Mesothelial cell of epicardium (in vitro differentiated cells): ENCODE measurements at regions not wholly inside any gene's neighbourhood (a gene's known extent, or its start where the extent isn't known, plus 50 kb on each side); places are given as distances from the start of the nearest gene placed in this dataset.

Experiments used
- DNase-seq, 2 experiments: peaks; one replicate each; pipeline ENCODE4 v3.0.0; 2021; ENCODE audit warnings: low spot score in 2 of 2; ENCODE audit not compliant: unreplicated experiment in 2 of 2
- H3K27ac Mint-ChIP-seq: 2 replicates; pipeline ENCODE4 v1.8.0; 2021; ENCODE audit warnings: mixed read lengths
- H3K27me3 Mint-ChIP-seq: 2 replicates; pipeline ENCODE4 v1.8.0; 2021; ENCODE audit warnings: low read depth, mixed read lengths
- H3K36me3 Mint-ChIP-seq: 2 replicates; pipeline ENCODE4 v1.8.0; 2021; ENCODE audit warnings: mixed read lengths
- H3K4me1 Mint-ChIP-seq: 2 replicates; pipeline ENCODE4 v1.8.0; 2021; ENCODE audit warnings: mixed read lengths
- H3K4me3 Mint-ChIP-seq: 2 replicates; pipeline ENCODE4 v1.8.0; 2021; ENCODE audit warnings: mild to moderate bottlenecking, moderate library complexity, mixed read lengths
- H3K9me3 Mint-ChIP-seq: 2 replicates; pipeline ENCODE4 v1.8.0; 2021; ENCODE audit warnings: mixed read lengths
- CTCF ChIP-seq: fragments of 200-600 bp; sonication (generic); IDR thresholded peaks from one replicate; pipeline ENCODE4 v1.5.0; 2021; ENCODE audit warnings: antibody characterized with exemption; ENCODE audit not compliant: unreplicated experiment

- no peak for TF ChIP-seq CTCF
- Mint-ChIP-seq H3K4me3 (no peak overlapping the region), H3K27me3 (no peaks in the 10 kb centered on the region), H3K4me1 (peaks cover 3% of the 10 kb centered on the region), H3K9me3 (peaks cover 7% of the 10 kb centered on the region), H3K36me3 (no peaks in the 10 kb centered on the region), H3K27ac (no peak overlapping the region)
- no peak for DNase-seq
Measured at GRCh38 chr3:197393711-197394110, 95.3 kb upstream of the DLG1 start.

GRCh38 chr3:197392961-197393360 is 94.5 kb upstream of the DLG1 start:
- H3K36me3 Mint-ChIP-seq, result no peaks in the 10 kb centered on the region
- no peak for TF ChIP-seq CTCF
- no peaks in the 10 kb centered on the region for H3K27me3 Mint-ChIP-seq
- no peak overlapping the region for H3K27ac Mint-ChIP-seq
- peaks cover 7% of the 10 kb centered on the region for H3K9me3 Mint-ChIP-seq
- no peak overlapping the region for H3K4me3 Mint-ChIP-seq
- peaks cover 3% of the 10 kb centered on the region for H3K4me1 Mint-ChIP-seq
- DNase-seq, result no peak

GRCh38 chr3:197381371-197381770 is 83.0 kb upstream of the DLG1 start:
- DNase-seq, result peak in 1 of 2 experiments; percentile 14
- no peak for TF ChIP-seq CTCF
- Mint-ChIP-seq H3K4me1 (peaks cover 13% of the 10 kb centered on the region), H3K27me3 (peaks cover 4% of the 10 kb centered on the region), H3K4me3 (no peak overlapping the region), H3K27ac (no peak overlapping the region), H3K36me3 (no peaks in the 10 kb centered on the region), H3K9me3 (peaks cover 12% of the 10 kb centered on the region)

GRCh38 chr3:197380786-197381185 is 82.4 kb upstream of the DLG1 start:
- no peak for TF ChIP-seq CTCF
- Mint-ChIP-seq H3K9me3 (peaks cover 12% of the 10 kb centered on the region), H3K4me1 (peaks cover 13% of the 10 kb centered on the region), H3K27ac (peak overlapping the region; percentile 40), H3K36me3 (no peaks in the 10 kb centered on the region), H3K4me3 (no peak overlapping the region), H3K27me3 (peaks cover 4% of the 10 kb centered on the region)
- peak in 1 of 2 experiments; percentile 37 for DNase-seq

- Mint-ChIP-seq H3K4me3 (no peak overlapping the region), H3K9me3 (no peaks in the 10 kb centered on the region), H3K27me3 (no peaks in the 10 kb centered on the region), H3K27ac (no peak overlapping the region), H3K36me3 (no peaks in the 10 kb centered on the region), H3K4me1 (peaks cover 13% of the 10 kb centered on the region)
- DNase-seq, result no peak
- TF ChIP-seq CTCF, result no peak
Measured at GRCh38 chr3:197378985-197379718, 80.7 kb upstream of the DLG1 start.
